Left lung (tissue), 4 donors: ENCODE measurements at regions not wholly inside any gene's neighbourhood (a gene's known extent, or its start where the extent isn't known, plus 50 kb on each side); places are given as distances from the start of the nearest gene placed in this dataset.

Experiments
- ATAC-seq: fragments of 200-7000 bp; cut with Tn5 transposase; one replicate; pipeline ENCODE4 v1.9.1; 2020; ENCODE audit warnings: moderate library complexity
- DNase-seq, 4 donors: peaks; one replicate each; pipeline ENCODE4 v3.0.0-alpha.2; 2013 to 2020
- H3K27ac ChIP-seq, 2 donors: fragments of 200-600 bp; sonication (generic) in 1 of 2; one replicate each; pipeline versions ENCODE4 v1.5.0 to v1.8.0; 2020 to 2021
- H3K27me3 ChIP-seq, 2 donors: fragments of 200-600 bp; sonication (generic) in 1 of 2; one replicate each; pipeline versions ENCODE4 v1.5.0 to v1.8.0; 2020 to 2021
- H3K36me3 ChIP-seq, 2 donors: fragments of 200-600 bp; sonication (generic) in 1 of 2; one replicate each; pipeline versions ENCODE4 v1.5.0 to v1.8.0; 2020 to 2021
- H3K4me1 ChIP-seq, 2 donors: fragments of 200-600 bp; one replicate each; pipeline ENCODE4 v1.8.0; 2021
- H3K4me3 ChIP-seq, 2 donors: fragments of 200-600 bp; sonication (generic) in 1 of 2; one replicate each; pipeline versions ENCODE4 v1.5.0 to v1.8.0; 2020 to 2021; ENCODE audit warnings: mild to moderate bottlenecking in 1 of 2
- H3K9me3 ChIP-seq, 2 donors: fragments of 200-600 bp; sonication (generic) in 1 of 2; one replicate each; pipeline versions ENCODE4 v1.5.0 to v1.8.0; 2020 to 2021
- intact Hi-C, 2 donors: fragments of 100-400 bp; cut with DNase I; formaldehyde crosslinking; loops; one replicate each; pipeline versions ENCODE4 v1.11.2 to v1.14.2; 2022
- TF ChIP-seq, protein P1 (sequence below), 2 donors: fragments of 200-600 bp; sonication (generic) in 1 of 2; IDR thresholded peaks; one replicate each; pipeline versions ENCODE4 v1.5.0 to v1.8.0; 2021; ENCODE audit warnings: antibody characterized with exemption in 2 of 2
- donor health status: DM: no; HTN: yes; CAD: no.
- donor health status: DM: no; HTN: no; CAD: no.

- DNase-seq: peak in 1 of 4 donors; percentile 9
- Histone ChIP-seq H3K27ac (no peak overlapping the region), H3K9me3 (no peaks in the 10 kb centered on the region), H3K4me1 (no peaks in the 10 kb centered on the region), H3K36me3 (no peaks in the 10 kb centered on the region), H3K27me3 (no peaks in the 10 kb centered on the region), H3K4me3 (no peak overlapping the region)
- ATAC-seq: no peak
- intact Hi-C loops: no loop called here
- TF ChIP-seq, protein P1, sequence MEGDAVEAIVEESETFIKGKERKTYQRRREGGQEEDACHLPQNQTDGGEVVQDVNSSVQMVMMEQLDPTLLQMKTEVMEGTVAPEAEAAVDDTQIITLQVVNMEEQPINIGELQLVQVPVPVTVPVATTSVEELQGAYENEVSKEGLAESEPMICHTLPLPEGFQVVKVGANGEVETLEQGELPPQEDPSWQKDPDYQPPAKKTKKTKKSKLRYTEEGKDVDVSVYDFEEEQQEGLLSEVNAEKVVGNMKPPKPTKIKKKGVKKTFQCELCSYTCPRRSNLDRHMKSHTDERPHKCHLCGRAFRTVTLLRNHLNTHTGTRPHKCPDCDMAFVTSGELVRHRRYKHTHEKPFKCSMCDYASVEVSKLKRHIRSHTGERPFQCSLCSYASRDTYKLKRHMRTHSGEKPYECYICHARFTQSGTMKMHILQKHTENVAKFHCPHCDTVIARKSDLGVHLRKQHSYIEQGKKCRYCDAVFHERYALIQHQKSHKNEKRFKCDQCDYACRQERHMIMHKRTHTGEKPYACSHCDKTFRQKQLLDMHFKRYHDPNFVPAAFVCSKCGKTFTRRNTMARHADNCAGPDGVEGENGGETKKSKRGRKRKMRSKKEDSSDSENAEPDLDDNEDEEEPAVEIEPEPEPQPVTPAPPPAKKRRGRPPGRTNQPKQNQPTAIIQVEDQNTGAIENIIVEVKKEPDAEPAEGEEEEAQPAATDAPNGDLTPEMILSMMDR (IDR thresholded peaks at IDR 0.05): no peak
These were observed 263.1 kb upstream of the RGMB start for GRCh38 chr5:98510143-98510985.

GRCh38 chr5:98513380-98513779 is 260.1 kb upstream of the RGMB start:
- no peaks in the 10 kb centered on the region for H3K27me3 ChIP-seq
- H3K9me3 ChIP-seq: no peaks in the 10 kb centered on the region
- H3K4me1 ChIP-seq: no peaks in the 10 kb centered on the region
- H3K27ac ChIP-seq: no peak overlapping the region
- H3K36me3 ChIP-seq: no peaks in the 10 kb centered on the region
- no peak overlapping the region for H3K4me3 ChIP-seq
- TF ChIP-seq, protein P1 (IDR thresholded peaks at IDR 0.05): no peak
- intact Hi-C loops: no loop called here
- no peak for ATAC-seq
- no peak for DNase-seq

DNA sequence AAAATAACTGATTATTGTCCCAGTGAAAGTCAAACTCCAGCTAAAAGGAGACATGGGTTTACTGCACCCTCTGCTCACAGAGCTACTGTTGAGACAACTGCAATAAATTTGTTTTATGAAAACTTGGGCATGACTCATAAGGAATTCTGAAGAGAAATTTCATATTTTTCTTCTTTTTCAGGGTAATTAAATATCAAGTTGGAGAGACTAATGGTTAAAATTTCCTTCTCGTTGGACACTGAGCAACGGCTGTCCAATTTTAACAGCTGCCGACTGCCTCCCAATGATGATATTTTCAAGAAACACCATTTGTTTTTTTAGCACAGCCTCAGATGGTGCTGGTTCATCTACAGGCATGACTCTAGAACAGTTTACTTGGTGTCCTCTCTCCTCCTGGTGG is 259.2 kb upstream of the RGMB start:
- Histone ChIP-seq H3K27ac (no peak overlapping the region), H3K4me3 (no peak overlapping the region), H3K27me3 (no peaks in the 10 kb centered on the region), H3K36me3 (no peaks in the 10 kb centered on the region), H3K4me1 (no peaks in the 10 kb centered on the region), H3K9me3 (no peaks in the 10 kb centered on the region)
- TF ChIP-seq, protein P1 (IDR thresholded peaks at IDR 0.05): no peak
- DNase-seq: no peak
- intact Hi-C loops: no loop called here
- ATAC-seq: no peak

DNA sequence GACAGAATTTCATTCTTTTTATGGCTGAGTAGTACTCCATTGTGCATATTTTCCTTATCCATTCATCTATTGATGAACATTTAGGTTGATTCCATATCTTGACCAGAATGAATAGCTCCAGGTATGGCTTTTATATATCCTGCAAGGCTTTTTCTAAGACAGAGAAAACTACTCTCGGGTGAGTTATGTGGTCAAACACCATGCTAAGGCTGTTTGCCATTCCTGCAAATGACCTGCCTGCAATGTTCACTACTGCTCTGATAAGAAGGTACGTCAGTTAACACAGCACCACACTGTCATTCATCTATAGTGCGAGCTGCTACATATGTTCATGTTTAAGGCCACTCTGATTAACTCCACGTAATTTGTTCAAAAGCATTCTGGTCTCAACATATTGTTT is 256.8 kb upstream of the RGMB start:
- Histone ChIP-seq H3K9me3 (no peaks in the 10 kb centered on the region), H3K4me3 (no peak overlapping the region), H3K36me3 (peaks cover 0 to 4% of the 10 kb centered on the region in 2 donors), H3K27ac (no peak overlapping the region), H3K4me1 (no peaks in the 10 kb centered on the region), H3K27me3 (no peaks in the 10 kb centered on the region)
- TF ChIP-seq, protein P1 (IDR thresholded peaks at IDR 0.05): no peak
- intact Hi-C loops: no loop called here
- DNase-seq: no peak
- ATAC-seq: no peak

GRCh38 chr5:98517560-98518366 is 255.7 kb upstream of the RGMB start:
- DNase-seq (no peak), ATAC-seq (no peak)
- intact Hi-C loops: no loop called here
- Histone ChIP-seq H3K27ac (no peak overlapping the region), H3K36me3 (peaks cover 0 to 4% of the 10 kb centered on the region in 2 donors), H3K4me1 (no peaks in the 10 kb centered on the region), H3K4me3 (no peak overlapping the region), H3K9me3 (no peaks in the 10 kb centered on the region), H3K27me3 (no peaks in the 10 kb centered on the region)
- TF ChIP-seq, protein P1 (IDR thresholded peaks at IDR 0.05): no peak
